Calu3 (cell line): ENCODE measurements at regions not wholly inside any gene's neighbourhood (a gene's known extent, or its start where the extent isn't known, plus 50 kb on each side); places are given as distances from the start of the nearest gene placed in this dataset.

Experiments used
- BruUV-seq: library from RNA; stranded (reverse); fragments of 400-500 nt; replicated peaks from 2 replicates; lab custom pipeline; 2021; lab: Mats Ljungman, UMichigan
- CTCF ChIA-PET: fragments of 300-600 bp; sonication (Branson Sonifier 250); formaldehyde crosslinking; loops from one replicate; lab custom pipeline; 2022; ENCODE audit warnings: antibody characterized with exemption; lab: Charles Lee
- DNase-seq: peaks from one replicate; pipeline ENCODE4 v3.0.0; 2022
- H3K27ac Mint-ChIP-seq: one replicate; pipeline ENCODE4 v1.8.0; 2022; ENCODE audit warnings: mixed read lengths; ENCODE audit not compliant: unreplicated experiment
- H3K27me3 Mint-ChIP-seq: one replicate; pipeline ENCODE4 v1.8.0; 2022; ENCODE audit warnings: mixed read lengths; ENCODE audit not compliant: unreplicated experiment
- H3K36me3 Mint-ChIP-seq: one replicate; pipeline ENCODE4 v1.8.0; 2022; ENCODE audit warnings: mild to moderate bottlenecking, moderate library complexity, mixed read lengths; ENCODE audit not compliant: insufficient read depth, unreplicated experiment
- H3K4me1 Mint-ChIP-seq: one replicate; pipeline ENCODE4 v1.8.0; 2022; ENCODE audit warnings: mild to moderate bottlenecking, low read depth, mixed read lengths; ENCODE audit not compliant: unreplicated experiment
- H3K4me3 Mint-ChIP-seq: one replicate; pipeline ENCODE4 v1.8.0; 2022; ENCODE audit warnings: mild to moderate bottlenecking, low read depth, moderate library complexity, mixed read lengths; ENCODE audit not compliant: unreplicated experiment
- H3K9me3 Mint-ChIP-seq: one replicate; pipeline ENCODE4 v1.8.0; 2022; ENCODE audit warnings: low read depth, mixed read lengths; ENCODE audit not compliant: unreplicated experiment
- CTCF ChIP-seq: fragments of 200-600 bp; IDR thresholded peaks from one replicate; pipeline ENCODE4 v1.8.0; 2022; ENCODE audit warnings: antibody characterized with exemption; ENCODE audit not compliant: unreplicated experiment
- intact Hi-C: fragments of 100-400 bp; cut with micrococcal nuclease; formaldehyde crosslinking; loops from one replicate; pipeline ENCODE4 v1.10.0; 2022; ENCODE audit not compliant: unreplicated experiment

DNA sequence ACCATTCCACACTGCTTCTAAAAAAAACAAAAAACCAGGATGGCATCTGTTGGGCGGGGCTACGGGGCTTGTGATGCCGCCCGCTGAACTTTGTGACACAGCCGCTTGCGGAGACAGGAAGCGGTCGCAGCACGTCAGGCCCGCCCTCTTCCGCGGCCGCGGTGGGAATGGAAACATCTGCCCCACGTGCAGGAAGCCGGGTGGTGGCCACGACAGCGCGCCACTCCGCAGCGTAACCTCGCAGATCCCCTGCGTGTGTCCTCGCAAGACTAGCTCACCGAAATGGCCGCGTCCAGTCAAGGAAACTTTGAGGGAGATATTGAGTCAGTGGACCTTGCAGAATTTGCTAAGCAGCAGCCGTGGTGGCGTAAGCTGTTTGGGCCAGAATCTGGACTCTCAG, 168.5 kb downstream of the SUCLG1 start:
- CTCF ChIA-PET = no interaction called here
- intact Hi-C loops = no loop called here
- BruUV-seq = no TSS peak
- Mint-ChIP-seq H3K27me3 (peaks cover 24% of the 10 kb centered on the region), H3K4me3 (no peak overlapping the region), H3K4me1 (no peaks in the 10 kb centered on the region), H3K9me3 (peaks cover 4% of the 10 kb centered on the region), H3K36me3 (no peaks in the 10 kb centered on the region), H3K27ac (no peak overlapping the region)
- TF ChIP-seq CTCF = no peak
- DNase-seq = no peak

- Mint-ChIP-seq H3K4me1 (no peaks in the 10 kb centered on the region), H3K9me3 (peaks cover 4% of the 10 kb centered on the region), H3K27ac (no peak overlapping the region), H3K36me3 (no peaks in the 10 kb centered on the region), H3K27me3 (peaks cover 27% of the 10 kb centered on the region), H3K4me3 (no peak overlapping the region)
- intact Hi-C loops = no loop called here
- no peak for TF ChIP-seq CTCF
- CTCF ChIA-PET = interaction anchor here (0.7 kb wide), 1 partner anchor 1986 kb away, joined by 4 read pairs; no protein-coding TSS in a partner anchor
- BruUV-seq = no TSS peak
- DNase-seq = no peak
These were observed 170.8 kb downstream of the SUCLG1 start for GRCh38 chr2:84288293-84288692.

- DNase-seq = no peak
- H3K4me1 Mint-ChIP-seq = no peaks in the 10 kb centered on the region
- intact Hi-C loops = no loop called here
- TF ChIP-seq CTCF = no peak
- CTCF ChIA-PET = no interaction called here
- H3K4me3 Mint-ChIP-seq = no peak overlapping the region
- H3K9me3 Mint-ChIP-seq = peaks cover 4% of the 10 kb centered on the region
- no peak overlapping the region for H3K27ac Mint-ChIP-seq
- peaks cover 21% of the 10 kb centered on the region for H3K27me3 Mint-ChIP-seq
- no TSS peak for BruUV-seq
- H3K36me3 Mint-ChIP-seq = no peaks in the 10 kb centered on the region
These were observed 172.2 kb downstream of the SUCLG1 start for GRCh38 chr2:84286878-84287277.

- intact Hi-C loops = no loop called here
- CTCF ChIA-PET = interaction anchor here (0.8 kb wide), 1 partner anchor 109 kb away, joined by 3 read pairs; no protein-coding TSS in a partner anchor
- Mint-ChIP-seq H3K9me3 (peaks cover 4% of the 10 kb centered on the region), H3K36me3 (no peaks in the 10 kb centered on the region), H3K27ac (no peak overlapping the region), H3K4me1 (no peaks in the 10 kb centered on the region), H3K4me3 (no peak overlapping the region), H3K27me3 (peaks cover 14% of the 10 kb centered on the region)
- no TSS peak for BruUV-seq
- DNase-seq = no peak
- no peak for TF ChIP-seq CTCF
These were observed 173.9 kb downstream of the SUCLG1 start for GRCh38 chr2:84285056-84285747.
